ENCODE measurements at regions not wholly inside any gene's neighbourhood (a gene's known extent, or its start where the extent isn't known, plus 50 kb on each side); places are given as distances from the start of the nearest gene placed in this dataset.

DNA sequence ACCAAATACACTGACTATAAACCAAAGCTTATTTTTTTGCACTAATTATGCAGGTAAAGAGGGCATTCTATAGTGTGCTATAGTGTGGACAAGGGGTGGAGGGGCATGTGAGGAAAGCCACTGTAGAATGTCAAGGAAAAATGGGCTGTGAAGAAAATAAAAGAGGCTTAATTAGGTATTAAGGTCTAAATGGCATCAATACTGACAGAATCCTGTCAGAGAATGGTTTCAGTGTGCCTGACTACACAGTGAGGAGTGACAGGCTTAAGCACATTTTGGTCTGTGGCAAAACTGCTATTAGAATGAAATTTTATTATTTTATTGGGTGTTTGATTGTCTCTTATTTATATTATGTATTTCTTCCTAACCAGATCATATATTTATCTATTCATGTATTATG, 787.6 kb upstream of the CELF4 start:
- Histone ChIP-seq H3K9ac (ENCODE audit: low read length) (no peak overlapping the region), H3K27me3 (ENCODE audit: insufficient read depth, low read length) (no peaks in the 10 kb centered on the region), H3K79me2 (ENCODE audit: insufficient read depth, low read length) (no peaks in the 10 kb centered on the region), H3K4me3 (ENCODE audit: insufficient read depth, low read depth, low read length) (no peak overlapping the region), H3K9me3 (ENCODE audit: insufficient read depth, low read depth, low read length) (no peaks in the 10 kb centered on the region), H3K36me3 (ENCODE audit: insufficient read depth, low read length) (no peaks in the 10 kb centered on the region), H4K20me1 (ENCODE audit: insufficient read depth, low read length) (no peaks in the 10 kb centered on the region), H3K4me1 (ENCODE audit: insufficient read depth, low read length) (no peaks in the 10 kb centered on the region), H3K27ac (ENCODE audit: low read depth, low read length) (no peak overlapping the region), H2AFZ (ENCODE audit: low read depth, low read length) (no peak overlapping the region), H3K4me2 (ENCODE audit: low read length) (no peak overlapping the region)
- no peaks in the 10 kb centered on the region for H3K36me3 Mint-ChIP-seq (ENCODE audit: low read depth, unreplicated experiment)
- DNase-seq (ENCODE audit: low read depth) (no peak), FAIRE-seq (no peak)
- H3K27me3 Mint-ChIP-seq (ENCODE audit: low read depth, unreplicated experiment) = peaks cover 2% of the 10 kb centered on the region
- H3K27ac Mint-ChIP-seq (ENCODE audit: unreplicated experiment) = no peak overlapping the region
- TF ChIP-seq EZH2 (IDR thresholded peaks at IDR 0.05; ENCODE audit: insufficient read depth, low read length) = no peak
- TF ChIP-seq, protein P1, sequence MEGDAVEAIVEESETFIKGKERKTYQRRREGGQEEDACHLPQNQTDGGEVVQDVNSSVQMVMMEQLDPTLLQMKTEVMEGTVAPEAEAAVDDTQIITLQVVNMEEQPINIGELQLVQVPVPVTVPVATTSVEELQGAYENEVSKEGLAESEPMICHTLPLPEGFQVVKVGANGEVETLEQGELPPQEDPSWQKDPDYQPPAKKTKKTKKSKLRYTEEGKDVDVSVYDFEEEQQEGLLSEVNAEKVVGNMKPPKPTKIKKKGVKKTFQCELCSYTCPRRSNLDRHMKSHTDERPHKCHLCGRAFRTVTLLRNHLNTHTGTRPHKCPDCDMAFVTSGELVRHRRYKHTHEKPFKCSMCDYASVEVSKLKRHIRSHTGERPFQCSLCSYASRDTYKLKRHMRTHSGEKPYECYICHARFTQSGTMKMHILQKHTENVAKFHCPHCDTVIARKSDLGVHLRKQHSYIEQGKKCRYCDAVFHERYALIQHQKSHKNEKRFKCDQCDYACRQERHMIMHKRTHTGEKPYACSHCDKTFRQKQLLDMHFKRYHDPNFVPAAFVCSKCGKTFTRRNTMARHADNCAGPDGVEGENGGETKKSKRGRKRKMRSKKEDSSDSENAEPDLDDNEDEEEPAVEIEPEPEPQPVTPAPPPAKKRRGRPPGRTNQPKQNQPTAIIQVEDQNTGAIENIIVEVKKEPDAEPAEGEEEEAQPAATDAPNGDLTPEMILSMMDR (IDR thresholded peaks at IDR 0.05; ENCODE audit: insufficient read depth, low read depth, low read length) = no peak
- H3K9me3 Mint-ChIP-seq (ENCODE audit: unreplicated experiment) = peaks cover 1% of the 10 kb centered on the region
- H3K4me3 Mint-ChIP-seq (ENCODE audit: unreplicated experiment) = no peak overlapping the region
- no peaks in the 10 kb centered on the region for H3K4me1 Mint-ChIP-seq (ENCODE audit: low read depth, unreplicated experiment)

DNA sequence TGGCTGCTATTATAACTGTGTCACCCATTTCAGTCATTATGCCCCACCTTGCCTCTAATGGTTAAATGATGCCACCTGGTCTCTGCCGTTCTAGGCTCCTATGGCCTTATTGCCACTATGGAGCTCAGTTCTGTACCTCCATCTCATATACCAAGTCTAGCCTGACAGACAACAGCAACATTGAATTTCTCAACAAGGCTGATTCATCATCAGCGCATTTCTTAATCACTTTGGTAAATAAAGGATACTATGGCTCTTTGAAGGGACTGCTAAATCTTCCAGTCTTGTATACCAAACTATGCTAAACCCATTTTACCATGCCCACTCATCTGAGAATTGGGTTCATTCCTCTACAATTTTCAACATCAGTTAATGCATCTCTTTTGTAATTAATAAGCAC, 784.5 kb upstream of the CELF4 start:
- no peaks in the 10 kb centered on the region for H3K36me3 ChIP-seq (ENCODE audit: insufficient read depth, low read length)
- H3K79me2 ChIP-seq (ENCODE audit: insufficient read depth, low read length) = no peaks in the 10 kb centered on the region
- H3K4me1 ChIP-seq (ENCODE audit: insufficient read depth, low read length) = no peaks in the 10 kb centered on the region
- Mint-ChIP-seq H3K4me3 (ENCODE audit: unreplicated experiment) (no peak overlapping the region), H3K27me3 (ENCODE audit: low read depth, unreplicated experiment) (peaks cover 2% of the 10 kb centered on the region), H3K4me1 (ENCODE audit: low read depth, unreplicated experiment) (no peaks in the 10 kb centered on the region), H3K27ac (ENCODE audit: unreplicated experiment) (no peak overlapping the region), H3K9me3 (ENCODE audit: unreplicated experiment) (peaks cover 1% of the 10 kb centered on the region), H3K36me3 (ENCODE audit: low read depth, unreplicated experiment) (no peaks in the 10 kb centered on the region)
- H3K27ac ChIP-seq (ENCODE audit: low read depth, low read length) = no peak overlapping the region
- H3K27me3 ChIP-seq (ENCODE audit: insufficient read depth, low read length) = no peaks in the 10 kb centered on the region
- no peaks in the 10 kb centered on the region for H4K20me1 ChIP-seq (ENCODE audit: insufficient read depth, low read length)
- H2AFZ ChIP-seq (ENCODE audit: low read depth, low read length) = no peak overlapping the region
- no peaks in the 10 kb centered on the region for H3K9me3 ChIP-seq (ENCODE audit: insufficient read depth, low read depth, low read length)
- no peak overlapping the region for H3K4me3 ChIP-seq (ENCODE audit: insufficient read depth, low read depth, low read length)
- TF ChIP-seq EZH2 (IDR thresholded peaks at IDR 0.05; ENCODE audit: insufficient read depth, low read length) = no peak
- TF ChIP-seq, protein P1 (IDR thresholded peaks at IDR 0.05; ENCODE audit: insufficient read depth, low read depth, low read length) = no peak
- H3K4me2 ChIP-seq (ENCODE audit: low read length) = no peak overlapping the region
- FAIRE-seq (no peak), DNase-seq (ENCODE audit: low read depth) (no peak)
- no peak overlapping the region for H3K9ac ChIP-seq (ENCODE audit: low read length)

DNA sequence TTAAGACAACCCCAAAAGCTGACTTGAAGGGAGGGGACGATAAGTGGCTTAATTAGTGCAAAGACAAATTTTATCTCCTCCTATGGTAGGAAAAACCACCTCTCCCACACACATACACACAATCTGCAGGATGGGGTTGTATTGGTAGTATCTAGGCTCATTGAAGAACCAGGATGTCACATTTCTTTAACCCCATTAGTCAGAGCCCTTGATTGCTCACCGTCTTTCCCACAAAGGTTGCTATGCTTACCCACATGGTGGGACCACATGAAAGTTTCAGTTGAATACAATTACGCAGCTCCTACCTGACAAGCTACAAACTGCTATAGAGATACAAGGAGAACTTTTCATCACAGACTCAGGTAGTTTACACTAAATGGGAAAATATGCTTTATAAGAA, 765.0 kb upstream of the CELF4 start:
- DNase-seq (ENCODE audit: low read depth) (no peak), FAIRE-seq (no peak)
- Histone ChIP-seq H3K4me1 (ENCODE audit: insufficient read depth, low read length) (no peaks in the 10 kb centered on the region), H3K9me3 (ENCODE audit: insufficient read depth, low read depth, low read length) (peaks cover 2% of the 10 kb centered on the region), H3K27me3 (ENCODE audit: insufficient read depth, low read length) (no peaks in the 10 kb centered on the region), H3K79me2 (ENCODE audit: insufficient read depth, low read length) (no peaks in the 10 kb centered on the region), H3K4me3 (ENCODE audit: insufficient read depth, low read depth, low read length) (no peak overlapping the region), H3K4me2 (ENCODE audit: low read length) (no peak overlapping the region), H3K27ac (ENCODE audit: low read depth, low read length) (no peak overlapping the region), H3K9ac (ENCODE audit: low read length) (no peak overlapping the region), H2AFZ (ENCODE audit: low read depth, low read length) (no peak overlapping the region), H4K20me1 (ENCODE audit: insufficient read depth, low read length) (no peaks in the 10 kb centered on the region), H3K36me3 (ENCODE audit: insufficient read depth, low read length) (no peaks in the 10 kb centered on the region)
- Mint-ChIP-seq H3K27ac (ENCODE audit: unreplicated experiment) (no peak overlapping the region), H3K27me3 (ENCODE audit: low read depth, unreplicated experiment) (peaks cover 2% of the 10 kb centered on the region), H3K36me3 (ENCODE audit: low read depth, unreplicated experiment) (no peaks in the 10 kb centered on the region), H3K4me3 (ENCODE audit: unreplicated experiment) (no peak overlapping the region), H3K9me3 (ENCODE audit: unreplicated experiment) (no peaks in the 10 kb centered on the region), H3K4me1 (ENCODE audit: low read depth, unreplicated experiment) (peaks cover 8% of the 10 kb centered on the region)
- TF ChIP-seq, protein P1 (IDR thresholded peaks at IDR 0.05; ENCODE audit: insufficient read depth, low read depth, low read length) = no peak
- no peak for TF ChIP-seq EZH2 (IDR thresholded peaks at IDR 0.05; ENCODE audit: insufficient read depth, low read length)
